ENCODE measurements at regions not wholly inside any gene's neighbourhood (a gene's known extent, or its start where the extent isn't known, plus 50 kb on each side); places are given as distances from the start of the nearest gene placed in this dataset.
"Not testable (repeated sequence)": the region's sequence is repeated elsewhere in the genome, so short reads cannot be mapped to it uniquely, and the experiment has no call there.

DNA sequence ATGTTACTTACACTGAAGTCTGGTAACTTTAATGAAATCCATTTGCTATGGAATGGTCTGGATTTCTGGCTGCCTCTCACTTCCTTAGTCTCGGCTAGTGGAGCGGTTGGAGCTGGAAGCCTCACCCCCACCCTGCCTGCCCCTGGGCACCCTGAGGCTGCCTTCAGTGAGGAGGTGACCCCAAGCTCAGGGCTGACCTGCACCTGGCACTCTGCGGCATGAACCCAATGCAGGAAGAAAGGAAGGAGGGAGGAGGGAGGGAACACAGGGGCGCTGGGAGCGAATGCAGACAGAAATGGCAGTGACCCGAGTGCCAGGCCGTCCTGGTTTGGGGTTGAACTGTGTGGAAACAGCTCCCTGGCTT is 353.1 kb downstream of the TMEM121 start:
- Histone ChIP-seq H3K27me3 (ENCODE audit: insufficient read depth, low read length) (no peaks in the 10 kb centered on the region), H3K9me3 (ENCODE audit: low read depth, low read length) (no peaks in the 10 kb centered on the region), H3K4me3 (ENCODE audit: low read length) (no peak overlapping the region)

DNA sequence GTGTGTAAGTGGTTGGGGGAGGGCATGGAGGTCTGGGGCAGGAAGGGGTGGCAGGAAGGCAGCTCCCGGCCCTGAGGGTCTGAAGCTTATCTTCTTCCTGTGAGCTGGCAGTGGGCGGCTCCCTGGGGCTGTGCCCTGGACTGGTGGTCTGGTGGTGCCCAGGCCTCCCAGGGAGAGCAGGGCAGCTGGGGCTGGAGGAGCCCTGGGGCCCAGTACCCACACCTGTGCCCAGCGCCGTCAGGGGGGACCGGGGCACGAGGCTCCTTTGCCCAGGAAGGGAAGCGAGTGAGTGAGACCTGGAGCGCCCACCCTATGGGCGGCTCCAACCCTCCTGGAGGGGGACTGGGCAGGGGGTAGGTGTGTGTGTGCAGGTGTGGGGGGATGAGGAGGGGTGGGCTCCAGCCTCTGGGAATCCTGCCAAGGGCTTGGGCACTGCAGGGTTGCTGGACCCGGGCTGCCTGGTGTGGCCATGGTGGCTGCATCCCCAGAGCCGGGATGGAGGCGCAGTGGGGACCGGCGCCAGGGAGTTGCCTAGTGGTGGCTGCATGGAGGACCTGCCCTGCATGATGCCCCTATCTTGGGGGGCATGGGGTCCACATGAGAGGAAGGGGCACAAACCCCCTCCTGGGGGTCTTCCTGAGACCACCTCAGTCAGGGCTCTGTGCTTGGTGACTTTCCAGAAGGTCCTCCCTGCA is 353.6 kb downstream of the TMEM121 start:
- Histone ChIP-seq H3K4me1 (ENCODE audit: insufficient read depth, low read length) (no peaks in the 10 kb centered on the region), H3K9me3 (ENCODE audit: low read depth, low read length) (no peaks in the 10 kb centered on the region), H3K4me3 (ENCODE audit: low read length) (no peak overlapping the region), H3K27me3 (ENCODE audit: insufficient read depth, low read length) (no peaks in the 10 kb centered on the region)

More for the DNA sequence above, 353.1 kb downstream of the TMEM121 start:
- no peaks in the 10 kb centered on the region for H3K4me1 ChIP-seq (ENCODE audit: insufficient read depth, low read length)

DNA sequence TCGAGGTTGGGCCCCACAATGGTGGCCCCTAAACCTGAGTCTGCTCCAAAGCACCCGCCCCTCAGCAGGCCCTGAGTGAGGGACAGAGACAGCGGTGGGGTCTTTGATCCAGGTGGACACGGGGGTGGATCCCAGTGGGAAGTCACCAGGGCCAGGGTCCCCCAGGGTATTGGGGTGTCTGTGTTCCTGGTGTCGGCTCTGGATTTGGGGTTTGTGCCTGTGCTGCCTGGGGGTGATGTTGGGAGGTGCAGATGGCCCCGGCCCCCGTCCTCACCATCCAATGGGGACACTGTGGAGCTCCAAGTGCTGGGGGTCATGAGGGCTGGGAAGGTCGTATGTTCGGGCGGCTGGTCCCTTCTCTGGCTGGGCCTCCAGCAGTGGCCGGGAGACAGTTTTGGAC is 354.2 kb downstream of the TMEM121 start:
- Histone ChIP-seq H3K4me3 (ENCODE audit: low read length) (no peak overlapping the region), H3K4me1 (ENCODE audit: insufficient read depth, low read length) (no peaks in the 10 kb centered on the region), H3K27me3 (ENCODE audit: insufficient read depth, low read length) (no peaks in the 10 kb centered on the region), H3K9me3 (ENCODE audit: low read depth, low read length) (no peaks in the 10 kb centered on the region)

DNA sequence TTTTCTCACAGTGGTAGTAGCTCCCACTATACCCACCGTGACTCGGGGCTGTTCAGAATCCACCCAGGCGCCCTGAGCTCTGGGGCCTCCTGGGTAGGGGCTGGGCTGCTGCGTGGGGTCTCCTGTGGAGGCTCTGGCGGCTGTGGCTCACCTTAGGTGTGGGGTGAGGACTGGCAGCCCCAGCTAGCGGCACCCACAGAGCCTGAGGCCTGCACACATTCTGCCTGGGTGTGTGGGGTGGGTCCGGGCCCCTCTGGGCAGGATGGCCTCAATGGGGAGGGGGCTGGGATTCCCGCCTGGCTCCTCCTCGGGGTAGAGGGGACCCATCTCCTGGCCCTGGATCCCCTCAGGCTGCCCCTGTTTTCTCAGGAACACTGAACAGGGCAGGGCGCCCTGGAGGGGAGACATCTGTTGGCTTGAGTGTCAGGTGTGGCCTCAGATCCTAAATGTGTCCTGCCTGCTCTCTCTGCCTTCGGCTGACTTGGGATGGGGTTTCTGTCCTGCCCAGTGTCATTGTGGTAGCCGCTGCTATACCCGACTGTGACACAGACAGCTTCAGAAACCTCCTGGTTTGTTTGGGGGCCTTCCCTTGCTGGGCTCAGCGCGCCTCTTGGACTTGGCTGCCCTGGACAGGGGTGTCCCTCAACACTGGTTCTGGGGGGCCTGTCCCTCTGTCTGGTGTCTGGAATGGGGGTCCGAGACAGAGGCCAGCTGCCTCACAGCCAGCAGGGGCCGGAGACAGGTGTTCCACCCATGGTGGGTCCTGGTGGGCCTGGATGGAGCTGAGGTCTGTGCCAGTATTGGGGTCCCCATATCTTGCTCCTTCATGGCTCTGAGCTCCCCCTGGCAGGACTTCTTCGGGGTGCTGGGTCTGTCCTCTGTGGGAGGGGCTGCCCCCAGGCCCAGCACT is 354.9 kb downstream of the TMEM121 start:
- Histone ChIP-seq H3K4me1 (ENCODE audit: insufficient read depth, low read length) (no peaks in the 10 kb centered on the region), H3K9me3 (ENCODE audit: low read depth, low read length) (no peaks in the 10 kb centered on the region), H3K27me3 (ENCODE audit: insufficient read depth, low read length) (no peaks in the 10 kb centered on the region), H3K4me3 (ENCODE audit: low read length) (no peak overlapping the region)

DNA sequence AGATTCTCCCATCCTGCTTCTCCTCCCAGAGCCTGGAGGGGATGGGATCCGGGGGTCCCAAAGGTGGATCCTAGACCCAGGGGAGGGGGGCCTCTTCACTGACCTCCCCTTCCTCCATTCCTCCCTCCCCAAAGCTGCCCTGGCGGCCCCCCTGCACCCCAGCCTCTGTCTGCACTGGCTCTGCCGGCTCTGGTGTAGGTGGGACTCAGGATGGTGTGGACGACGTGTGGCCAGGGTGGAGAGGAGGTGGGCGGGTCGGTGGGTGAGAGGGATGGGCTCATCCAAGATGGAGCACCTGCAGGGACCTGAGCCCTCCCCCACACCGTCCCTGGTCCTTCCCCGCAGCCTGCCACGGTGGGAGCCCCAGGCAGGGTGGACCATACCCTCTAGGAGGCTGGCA is 355.6 kb downstream of the TMEM121 start:
- H3K27me3 ChIP-seq (ENCODE audit: insufficient read depth, low read length); H3K4me3 ChIP-seq (ENCODE audit: low read length); H3K9me3 ChIP-seq (ENCODE audit: low read depth, low read length); H3K4me1 ChIP-seq (ENCODE audit: insufficient read depth, low read length): not testable (repeated sequence)

DNA sequence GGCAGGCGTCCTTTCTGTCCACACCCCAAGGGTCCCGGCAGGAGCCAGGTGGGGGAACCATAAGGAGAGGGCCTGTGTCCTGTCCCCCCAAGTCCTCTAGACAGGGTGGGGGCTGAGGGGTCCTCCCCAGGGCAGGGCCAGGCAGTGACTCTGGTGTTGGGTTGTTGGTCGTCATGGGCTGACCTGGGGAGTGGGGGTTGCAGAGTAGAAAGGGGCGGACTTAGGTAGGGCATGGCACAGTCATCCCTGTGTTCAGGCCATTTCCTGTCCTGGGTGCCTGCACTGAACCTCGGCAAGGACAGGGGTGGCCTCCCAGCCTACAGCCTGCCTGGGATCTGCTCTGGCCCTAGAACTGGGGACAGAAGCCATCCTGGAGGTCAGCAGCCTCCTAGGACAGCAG is 356.2 kb downstream of the TMEM121 start:
- no peaks in the 10 kb centered on the region for H3K27me3 ChIP-seq (ENCODE audit: insufficient read depth, low read length)
- H3K4me1 ChIP-seq (ENCODE audit: insufficient read depth, low read length), result no peaks in the 10 kb centered on the region
- no peak overlapping the region for H3K4me3 ChIP-seq (ENCODE audit: low read length)
- H3K9me3 ChIP-seq (ENCODE audit: low read depth, low read length), result no peaks in the 10 kb centered on the region

DNA sequence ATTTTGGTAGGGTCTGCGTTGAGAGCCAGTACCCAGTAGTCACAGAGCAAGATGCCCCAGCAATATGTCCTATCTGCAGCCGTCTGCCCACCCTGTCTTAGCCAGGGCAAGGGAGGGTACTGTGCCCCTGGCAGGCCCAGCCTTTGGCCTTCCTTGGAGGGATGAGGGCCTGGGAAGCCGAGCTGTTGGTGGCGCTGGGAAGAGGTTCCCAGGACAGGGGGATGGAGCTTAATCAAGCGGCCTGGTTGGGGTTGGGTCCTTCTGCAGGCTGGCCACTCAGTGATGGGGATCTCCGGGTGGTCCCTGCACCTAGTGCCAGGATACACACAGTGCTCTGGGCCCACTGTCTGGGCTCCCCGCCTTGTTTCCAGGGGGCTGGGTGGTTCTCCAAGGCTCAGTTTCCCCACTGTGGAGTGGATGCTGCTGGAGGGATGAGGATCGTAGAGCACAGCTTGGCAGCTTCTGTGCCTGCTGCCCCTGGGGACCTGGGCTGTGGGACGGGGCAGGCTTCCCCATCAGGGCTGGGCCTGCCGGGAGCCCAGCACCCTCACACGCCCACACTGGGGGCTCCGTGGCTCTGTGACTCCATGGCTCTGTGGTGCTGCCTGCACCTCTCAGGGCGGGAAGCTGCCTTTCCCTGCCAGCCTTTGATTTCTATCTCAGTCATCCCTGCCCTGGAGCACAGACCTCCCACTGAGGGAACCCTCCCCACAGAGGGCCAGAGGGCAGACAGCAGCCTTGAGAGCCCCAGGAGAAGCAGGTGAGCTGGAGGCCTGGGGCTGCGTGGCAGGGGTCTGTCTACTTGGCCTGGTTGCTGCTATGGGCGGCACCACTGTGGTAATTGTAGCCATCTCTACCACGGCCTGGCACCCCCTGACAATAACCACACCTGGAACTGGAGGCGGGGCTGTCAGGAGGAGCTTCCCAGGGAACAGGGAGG is 357.0 kb downstream of the TMEM121 start:
- Histone ChIP-seq H3K4me3 (ENCODE audit: low read length) (no peak overlapping the region), H3K27me3 (ENCODE audit: insufficient read depth, low read length) (no peaks in the 10 kb centered on the region), H3K4me1 (ENCODE audit: insufficient read depth, low read length) (no peaks in the 10 kb centered on the region), H3K9me3 (ENCODE audit: low read depth, low read length) (no peaks in the 10 kb centered on the region)

DNA sequence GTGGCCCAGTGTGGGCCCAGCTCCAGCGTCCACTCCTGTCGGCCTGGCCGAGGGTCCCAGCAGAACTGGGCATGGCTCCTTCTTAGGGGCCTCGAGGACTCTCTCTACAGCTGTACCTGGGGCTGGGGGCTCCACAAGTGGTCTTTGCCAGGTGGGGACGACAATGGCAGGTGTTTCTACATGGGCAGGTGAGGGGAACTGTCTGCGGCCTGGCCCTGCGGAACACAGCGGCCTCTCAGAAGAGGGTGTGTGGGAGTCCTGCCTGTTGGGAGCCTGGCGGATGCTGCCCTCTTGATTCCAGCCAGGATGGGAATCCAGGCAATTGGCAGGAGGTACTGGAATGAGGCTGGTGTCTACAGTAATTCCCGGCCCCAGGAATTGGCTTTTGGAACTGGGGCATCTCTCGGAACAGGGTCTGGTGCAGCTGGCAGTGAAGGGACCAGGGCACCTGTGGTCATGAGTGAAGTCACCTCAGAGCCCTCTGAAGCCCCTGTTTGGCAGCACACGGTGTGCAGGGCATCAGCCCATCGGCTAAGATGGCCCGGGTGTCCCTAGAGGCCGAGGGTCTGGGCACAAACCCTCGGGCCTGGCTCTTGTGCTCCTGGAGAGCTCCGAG is 357.9 kb downstream of the TMEM121 start:
- H3K4me3 ChIP-seq (ENCODE audit: low read length); H3K4me1 ChIP-seq (ENCODE audit: insufficient read depth, low read length); H3K27me3 ChIP-seq (ENCODE audit: insufficient read depth, low read length); H3K9me3 ChIP-seq (ENCODE audit: low read depth, low read length): not testable (repeated sequence)

DNA sequence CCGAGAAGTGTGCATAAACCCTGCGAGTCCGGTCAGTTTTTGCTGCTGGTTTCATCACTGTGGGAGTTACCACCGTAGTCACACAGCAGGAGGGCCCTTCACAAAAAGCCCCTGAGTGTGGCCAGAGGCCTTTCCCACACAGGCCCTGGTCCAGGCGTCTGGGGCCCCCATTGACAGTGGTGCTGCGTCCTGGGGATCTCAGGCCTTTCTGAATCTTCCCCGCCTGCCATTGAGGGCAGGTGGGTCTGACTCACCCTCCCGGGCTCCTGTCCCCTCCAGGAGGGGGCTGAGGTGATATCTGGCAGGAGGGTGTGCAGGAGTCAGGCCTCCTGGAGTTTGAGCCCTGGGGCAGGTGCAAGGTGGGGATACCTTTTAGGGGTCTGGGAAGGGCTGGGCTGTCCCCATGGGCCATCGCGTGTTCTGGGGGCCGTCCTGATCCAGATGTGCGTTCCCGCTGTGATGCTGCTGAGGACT is 358.5 kb downstream of the TMEM121 start:
- Histone ChIP-seq H3K27me3 (ENCODE audit: insufficient read depth, low read length) (no peaks in the 10 kb centered on the region), H3K4me1 (ENCODE audit: insufficient read depth, low read length) (no peaks in the 10 kb centered on the region), H3K9me3 (ENCODE audit: low read depth, low read length) (no peaks in the 10 kb centered on the region), H3K4me3 (ENCODE audit: low read length) (no peak overlapping the region)

DNA sequence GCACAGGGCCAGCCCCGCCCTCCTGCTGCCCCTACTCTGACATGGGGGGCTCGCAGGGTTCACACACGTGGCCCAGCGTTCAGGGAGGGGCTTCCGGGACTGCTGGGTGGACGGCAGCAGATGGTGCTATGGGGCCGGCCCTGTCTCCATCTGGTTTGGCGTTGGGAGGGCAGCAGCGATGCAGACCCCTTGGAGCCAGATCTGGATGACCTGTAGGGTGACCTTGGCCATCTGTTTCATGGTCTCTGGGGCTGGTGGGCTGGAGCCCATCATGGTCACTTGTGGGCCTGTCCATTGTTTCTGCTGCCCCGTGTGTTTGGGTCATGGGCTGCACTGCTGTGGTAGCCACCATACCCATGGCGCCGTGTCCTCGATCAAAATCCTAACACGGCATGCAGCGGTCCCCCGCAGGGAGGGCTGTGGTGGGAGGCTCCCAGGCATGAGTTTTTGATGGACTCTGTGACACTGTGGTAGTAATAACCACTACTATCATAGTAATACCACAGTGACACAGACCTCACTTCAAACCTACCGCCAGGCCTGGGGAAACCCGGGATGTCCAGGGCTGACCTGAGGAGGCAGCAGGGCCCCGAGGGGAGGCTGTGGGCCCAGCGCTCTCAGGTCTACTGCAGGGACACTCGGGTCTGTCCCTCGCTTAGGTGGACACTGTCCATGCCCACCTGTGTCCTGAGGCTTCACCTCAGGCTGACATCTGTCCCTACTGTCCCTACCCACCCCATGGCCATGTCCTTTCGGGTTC is 359.4 kb downstream of the TMEM121 start:
- H3K4me3 ChIP-seq (ENCODE audit: low read length), result no peak overlapping the region
- H3K27me3 ChIP-seq (ENCODE audit: insufficient read depth, low read length), result no peaks in the 10 kb centered on the region
- H3K9me3 ChIP-seq (ENCODE audit: low read depth, low read length), result no peaks in the 10 kb centered on the region
- H3K4me1 ChIP-seq (ENCODE audit: insufficient read depth, low read length), result no peaks in the 10 kb centered on the region

DNA sequence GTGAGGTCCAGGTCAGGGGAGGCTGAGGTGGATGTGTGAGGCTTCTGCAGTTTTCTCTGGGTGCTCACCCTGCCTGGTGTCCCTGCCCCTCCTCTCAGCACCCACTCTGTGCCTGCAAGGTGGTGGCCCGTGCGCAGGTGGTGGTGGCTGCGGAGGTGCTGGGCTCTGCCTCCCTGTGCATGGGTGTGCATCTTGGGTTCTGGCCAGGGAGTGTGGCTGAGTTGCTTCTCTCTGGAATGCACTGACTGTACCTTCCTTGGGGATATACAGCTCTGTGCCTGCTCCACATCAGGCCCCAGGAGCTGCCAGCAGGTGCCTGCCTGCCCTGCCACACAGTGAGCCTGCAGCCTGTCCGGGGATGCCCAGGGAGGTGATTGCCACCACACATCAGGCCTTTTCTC is 360.4 kb downstream of the TMEM121 start:
- not testable (repeated sequence) for H3K9me3 ChIP-seq (ENCODE audit: low read depth, low read length); H3K4me3 ChIP-seq (ENCODE audit: low read length); H3K4me1 ChIP-seq (ENCODE audit: insufficient read depth, low read length); H3K27me3 ChIP-seq (ENCODE audit: insufficient read depth, low read length)

DNA sequence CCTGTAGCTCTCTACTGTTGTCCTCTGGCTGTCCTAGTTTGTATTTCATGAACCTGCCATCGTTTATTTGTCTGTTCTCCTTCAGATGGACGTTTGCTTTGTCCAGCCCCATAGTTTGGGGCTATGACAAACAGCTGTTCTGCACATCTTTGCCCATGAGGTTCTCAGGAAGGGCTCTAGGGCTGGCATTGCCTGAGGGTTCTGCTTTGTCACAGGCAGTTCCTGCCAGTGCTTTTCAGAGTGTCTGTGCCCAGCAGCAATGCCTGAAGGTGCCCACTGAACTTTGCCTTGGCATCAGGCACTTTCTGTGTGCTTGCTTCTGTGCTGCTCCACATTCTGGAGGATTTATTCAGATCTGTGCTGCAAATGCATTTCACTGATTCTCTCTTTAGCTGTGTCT is 361.3 kb downstream of the TMEM121 start:
- Histone ChIP-seq H3K9me3 (ENCODE audit: low read depth, low read length) (no peaks in the 10 kb centered on the region), H3K4me3 (ENCODE audit: low read length) (no peak overlapping the region), H3K27me3 (ENCODE audit: insufficient read depth, low read length) (no peaks in the 10 kb centered on the region), H3K4me1 (ENCODE audit: insufficient read depth, low read length) (no peaks in the 10 kb centered on the region)

DNA sequence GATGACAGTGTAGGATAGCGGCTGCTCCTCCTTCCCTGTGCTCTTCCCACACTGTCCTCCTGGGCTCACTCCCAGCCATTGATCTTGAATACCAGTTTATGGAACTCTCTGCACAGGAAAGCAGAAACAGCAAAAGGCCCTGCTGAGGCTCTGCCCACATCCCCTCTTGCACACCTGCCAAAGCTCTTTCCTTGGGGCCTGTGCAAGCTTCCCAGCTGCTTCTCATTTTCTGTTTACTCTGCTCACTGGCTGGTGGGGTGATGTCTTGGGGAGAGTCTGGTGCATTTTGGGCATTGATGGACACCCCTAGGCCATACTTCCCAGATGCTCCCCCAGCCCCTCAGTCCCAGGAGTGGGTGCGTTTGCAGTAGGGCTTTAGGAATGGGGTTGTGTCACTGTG is 361.8 kb downstream of the TMEM121 start:
- Histone ChIP-seq H3K4me3 (ENCODE audit: low read length) (no peak overlapping the region), H3K9me3 (ENCODE audit: low read depth, low read length) (no peaks in the 10 kb centered on the region), H3K4me1 (ENCODE audit: insufficient read depth, low read length) (no peaks in the 10 kb centered on the region), H3K27me3 (ENCODE audit: insufficient read depth, low read length) (no peaks in the 10 kb centered on the region)

Measured in mononuclear cell (primary cell).